ENCODE measurements at regions not wholly inside any gene's neighbourhood (a gene's known extent, or its start where the extent isn't known, plus 50 kb on each side); places are given as distances from the start of the nearest gene placed in this dataset.

DNA sequence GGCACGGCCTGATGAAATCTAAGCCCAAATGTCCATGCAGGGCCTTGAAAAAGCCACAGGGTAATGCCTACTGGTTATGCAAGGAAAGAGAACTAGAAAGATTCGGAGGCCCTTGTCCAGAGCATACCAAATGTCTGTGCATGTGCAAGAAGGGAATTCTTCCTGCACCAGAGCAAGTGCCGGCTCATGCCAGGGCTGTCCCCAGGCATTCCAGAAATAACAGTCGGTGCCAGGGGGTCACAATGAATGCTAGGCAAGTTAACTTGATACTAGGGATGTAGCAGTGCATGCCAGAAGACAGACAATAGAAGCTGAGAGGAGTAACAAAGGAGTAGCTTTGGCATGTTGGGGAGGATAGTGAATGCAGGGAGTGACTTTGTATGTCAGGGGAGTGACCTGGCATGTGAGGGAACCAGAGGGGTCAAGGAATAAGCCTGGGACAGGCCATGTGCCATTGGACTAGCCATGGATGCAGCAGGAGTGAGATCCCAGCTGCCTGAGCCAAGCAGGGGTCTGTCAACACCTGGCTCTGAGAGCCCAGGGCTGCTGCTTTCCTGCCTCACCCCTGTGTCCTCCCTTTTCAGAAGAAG, 119.5 kb upstream of the UNC5B start:
- Histone ChIP-seq H3K4me3 (no peak overlapping the region), H3K9me3 (replicated peaks; ENCODE audit: control insufficient read depth, insufficient read depth, low read depth, low read length) (no peaks in the 10 kb centered on the region), H3K79me2 (ENCODE audit: control insufficient read depth, insufficient read depth, low read length) (no peaks in the 10 kb centered on the region), H3K36me3 (ENCODE audit: control insufficient read depth, insufficient read depth, low read length) (no peaks in the 10 kb centered on the region), H3K27ac (ENCODE audit: extremely low read depth, low read depth, low read length) (no peak overlapping the region), H3K27me3 (ENCODE audit: control insufficient read depth in 2 of 2, insufficient read depth in 2 of 2, low read length in 2 of 2) (peaks cover 7 to 22% of the 10 kb centered on the region in 2 experiments; a peak in 4 of 5 replicates), H3K4me1 (replicated peaks in 1 of 2; ENCODE audit: control insufficient read depth in 2 of 2, insufficient read depth in 2 of 2, low read length in 2 of 2) (no peaks in the 10 kb centered on the region), H3K4me2 (ENCODE audit: insufficient read depth, low read length) (no peak overlapping the region), H3K9me1 (ENCODE audit: control insufficient read depth, insufficient read depth, low read length) (no peaks in the 10 kb centered on the region), H3K9ac (ENCODE audit: insufficient read depth in 1 of 2, low read depth in 2 of 2, low read length in 2 of 2) (no peak overlapping the region), H4K20me1 (replicated peaks; ENCODE audit: control insufficient read depth, insufficient read depth, low read length) (0 out of 2 replicates have a peak, but pooled peaks cover 5% of the 10 kb centered on the region), H2AFZ (ENCODE audit: low read depth, low read length) (no peak overlapping the region)
- TF ChIP-seq RBM39 (optimal IDR thresholded peaks at IDR 0.05; ENCODE audit: low read depth, low read length) (no peak), ZNF124 (CRISPR knock-in tag; IDR thresholded peaks at IDR 0.05) (no peak), HMG20A (CRISPR knock-in tag; conservative IDR thresholded peaks at IDR 0.05) (no peak), HOXB6 (CRISPR knock-in tag; IDR thresholded peaks at IDR 0.05; ENCODE audit: borderline replicate concordance) (no peak), ATF1 (CRISPR knock-in tag; IDR thresholded peaks at IDR 0.05) (no peak), ATF1 (tag; IDR thresholded peaks at IDR 0.05) (no peak), NFYB (IDR thresholded peaks at IDR 0.05; ENCODE audit: extremely low read depth, insufficient read length) (no peak), ZNF347 (CRISPR knock-in tag; IDR thresholded peaks at IDR 0.05; ENCODE audit: low read depth) (no peak)
- in situ Hi-C loops (cut with MboI) (no loop called here), intact Hi-C loops (cut with micrococcal nuclease) (no loop called here)
- WGBS (ENCODE audit: insufficient coverage, low coverage, missing lambda C conversion rate): 1% methylated on average over 4 of the region's 4 CpGs
- DNase-seq (ENCODE audit: extremely low read depth in 1 of 4, low spot score in 3 of 4): peak in 1 of 4 experiments; percentile 4
- BruUV-seq (replicated peaks): no TSS peak
- CTCF ChIA-PET (ENCODE audit: low intra/inter-chr PET ratio): no interaction called here
- POLR2A ChIA-PET: interaction anchor here (0.6 kb wide), 1 partner anchor 69 kb away, joined by 3 read pairs; no protein-coding TSS in a partner anchor
- FAIRE-seq: no peak
- ATAC-seq: no peak

All from K562 (cell line).